ENCODE measurements at regions not wholly inside any gene's neighbourhood (a gene's known extent, or its start where the extent isn't known, plus 50 kb on each side); places are given as distances from the start of the nearest gene placed in this dataset.
A peak's percentile ranks its signal among the peaks of the same experiment; 100 is the strongest.
"Not testable (repeated sequence)": the region's sequence is repeated elsewhere in the genome, so short reads cannot be mapped to it uniquely, and the experiment has no call there.

- Histone ChIP-seq H3K9me3 (ENCODE audit: control insufficient read depth in 5 of 5, low read length in 5 of 5) (peaks cover 2 to 30% (median 21%) of the 10 kb centered on the region in 5 donors), H3K27ac (ENCODE audit: low read depth, low read length) (no peak overlapping the region), H3K9ac (ENCODE audit: low read length in 5 of 5) (no peak overlapping the region), H3K4me1 (ENCODE audit: control insufficient read depth in 5 of 5, insufficient read depth in 5 of 5, low read length in 5 of 5) (no peaks in the 10 kb centered on the region), H3K4me3 (ENCODE audit: low read depth in 1 of 5, low read length in 5 of 5) (peak overlapping the region in 2 of 5 donors; percentile 0 to 2), H3K36me3 (ENCODE audit: control insufficient read depth in 5 of 5, insufficient read depth in 5 of 5, low read length in 5 of 5) (no peaks in the 10 kb centered on the region), H3K27me3 (ENCODE audit: control insufficient read depth in 5 of 5, insufficient read depth in 4 of 5, low read length in 5 of 5) (no peaks in the 10 kb centered on the region)
Observed at GRCh38 chr15:20340331-20340811, 201.2 kb downstream of the GOLGA6L6 start.

GRCh38 chr15:20339086-20339791, 202.4 kb downstream of the GOLGA6L6 start:
- not testable (repeated sequence) for H3K4me3 ChIP-seq (ENCODE audit: low read depth in 1 of 5, low read length in 5 of 5)

GRCh38 chr15:20338671-20339070, 202.9 kb downstream of the GOLGA6L6 start:
- not testable (repeated sequence) for H3K9ac ChIP-seq (ENCODE audit: low read length in 5 of 5); H3K27ac ChIP-seq (ENCODE audit: low read depth, low read length); H3K4me3 ChIP-seq (ENCODE audit: low read depth in 1 of 5, low read length in 5 of 5); H3K4me1 ChIP-seq (ENCODE audit: control insufficient read depth in 5 of 5, insufficient read depth in 5 of 5, low read length in 5 of 5); H3K36me3 ChIP-seq (ENCODE audit: control insufficient read depth in 5 of 5, insufficient read depth in 5 of 5, low read length in 5 of 5); H3K27me3 ChIP-seq (ENCODE audit: control insufficient read depth in 5 of 5, insufficient read depth in 4 of 5, low read length in 5 of 5)
- H3K9me3 ChIP-seq (ENCODE audit: control insufficient read depth in 5 of 5, low read length in 5 of 5), result peaks cover 2 to 30% (median 21%) of the 10 kb centered on the region in 5 donors

More at GRCh38 chr15:20339086-20339791, 202.4 kb downstream of the GOLGA6L6 start:
- H3K27me3 ChIP-seq (ENCODE audit: control insufficient read depth in 5 of 5, insufficient read depth in 4 of 5, low read length in 5 of 5); H3K27ac ChIP-seq (ENCODE audit: low read depth, low read length); H3K36me3 ChIP-seq (ENCODE audit: control insufficient read depth in 5 of 5, insufficient read depth in 5 of 5, low read length in 5 of 5); H3K9ac ChIP-seq (ENCODE audit: low read length in 5 of 5); H3K4me1 ChIP-seq (ENCODE audit: control insufficient read depth in 5 of 5, insufficient read depth in 5 of 5, low read length in 5 of 5): not testable (repeated sequence)
- H3K9me3 ChIP-seq (ENCODE audit: control insufficient read depth in 5 of 5, low read length in 5 of 5), result peaks cover 2 to 30% (median 21%) of the 10 kb centered on the region in 5 donors

GRCh38 chr15:20337238-20337637, 204.4 kb downstream of the GOLGA6L6 start:
- H3K36me3 ChIP-seq (ENCODE audit: control insufficient read depth in 5 of 5, insufficient read depth in 5 of 5, low read length in 5 of 5); H3K4me3 ChIP-seq (ENCODE audit: low read depth in 1 of 5, low read length in 5 of 5); H3K4me1 ChIP-seq (ENCODE audit: control insufficient read depth in 5 of 5, insufficient read depth in 5 of 5, low read length in 5 of 5); H3K27ac ChIP-seq (ENCODE audit: low read depth, low read length); H3K9ac ChIP-seq (ENCODE audit: low read length in 5 of 5); H3K27me3 ChIP-seq (ENCODE audit: control insufficient read depth in 5 of 5, insufficient read depth in 4 of 5, low read length in 5 of 5): not testable (repeated sequence)
- H3K9me3 ChIP-seq (ENCODE audit: control insufficient read depth in 5 of 5, low read length in 5 of 5), result peaks cover 2 to 28% (median 19%) of the 10 kb centered on the region in 5 donors

GRCh38 chr15:20334451-20334850, 207.1 kb downstream of the GOLGA6L6 start:
- H3K9me3 ChIP-seq (ENCODE audit: control insufficient read depth in 5 of 5, low read length in 5 of 5); H3K27me3 ChIP-seq (ENCODE audit: control insufficient read depth in 5 of 5, insufficient read depth in 4 of 5, low read length in 5 of 5); H3K27ac ChIP-seq (ENCODE audit: low read depth, low read length); H3K4me3 ChIP-seq (ENCODE audit: low read depth in 1 of 5, low read length in 5 of 5); H3K36me3 ChIP-seq (ENCODE audit: control insufficient read depth in 5 of 5, insufficient read depth in 5 of 5, low read length in 5 of 5); H3K9ac ChIP-seq (ENCODE audit: low read length in 5 of 5); H3K4me1 ChIP-seq (ENCODE audit: control insufficient read depth in 5 of 5, insufficient read depth in 5 of 5, low read length in 5 of 5): not testable (repeated sequence)

- H3K27ac ChIP-seq (ENCODE audit: low read depth, low read length); H3K9me3 ChIP-seq (ENCODE audit: control insufficient read depth in 5 of 5, low read length in 5 of 5); H3K27me3 ChIP-seq (ENCODE audit: control insufficient read depth in 5 of 5, insufficient read depth in 4 of 5, low read length in 5 of 5); H3K4me1 ChIP-seq (ENCODE audit: control insufficient read depth in 5 of 5, insufficient read depth in 5 of 5, low read length in 5 of 5); H3K9ac ChIP-seq (ENCODE audit: low read length in 5 of 5); H3K36me3 ChIP-seq (ENCODE audit: control insufficient read depth in 5 of 5, insufficient read depth in 5 of 5, low read length in 5 of 5); H3K4me3 ChIP-seq (ENCODE audit: low read depth in 1 of 5, low read length in 5 of 5): not testable (repeated sequence)
Observed at GRCh38 chr15:20325751-20326150, 215.8 kb downstream of the GOLGA6L6 start.

- H3K4me3 ChIP-seq (ENCODE audit: low read depth in 1 of 5, low read length in 5 of 5); H3K9me3 ChIP-seq (ENCODE audit: control insufficient read depth in 5 of 5, low read length in 5 of 5); H3K9ac ChIP-seq (ENCODE audit: low read length in 5 of 5); H3K4me1 ChIP-seq (ENCODE audit: control insufficient read depth in 5 of 5, insufficient read depth in 5 of 5, low read length in 5 of 5); H3K36me3 ChIP-seq (ENCODE audit: control insufficient read depth in 5 of 5, insufficient read depth in 5 of 5, low read length in 5 of 5); H3K27me3 ChIP-seq (ENCODE audit: control insufficient read depth in 5 of 5, insufficient read depth in 4 of 5, low read length in 5 of 5); H3K27ac ChIP-seq (ENCODE audit: low read depth, low read length): not testable (repeated sequence)
Observed at GRCh38 chr15:20317132-20317531, 224.5 kb downstream of the GOLGA6L6 start.

- not testable (repeated sequence) for H3K4me1 ChIP-seq (ENCODE audit: control insufficient read depth in 5 of 5, insufficient read depth in 5 of 5, low read length in 5 of 5); H3K36me3 ChIP-seq (ENCODE audit: control insufficient read depth in 5 of 5, insufficient read depth in 5 of 5, low read length in 5 of 5); H3K9ac ChIP-seq (ENCODE audit: low read length in 5 of 5); H3K27ac ChIP-seq (ENCODE audit: low read depth, low read length); H3K4me3 ChIP-seq (ENCODE audit: low read depth in 1 of 5, low read length in 5 of 5); H3K27me3 ChIP-seq (ENCODE audit: control insufficient read depth in 5 of 5, insufficient read depth in 4 of 5, low read length in 5 of 5); H3K9me3 ChIP-seq (ENCODE audit: control insufficient read depth in 5 of 5, low read length in 5 of 5)
Observed at GRCh38 chr15:20311014-20311680, 230.5 kb downstream of the GOLGA6L6 start.

- H3K27me3 ChIP-seq (ENCODE audit: control insufficient read depth in 5 of 5, insufficient read depth in 4 of 5, low read length in 5 of 5), result no peaks in the 10 kb centered on the region
- H3K27ac ChIP-seq (ENCODE audit: low read depth, low read length), result no peak overlapping the region
- no peak overlapping the region for H3K9ac ChIP-seq (ENCODE audit: low read length in 5 of 5)
- no peak overlapping the region for H3K4me3 ChIP-seq (ENCODE audit: low read depth in 1 of 5, low read length in 5 of 5)
- no peaks in the 10 kb centered on the region for H3K36me3 ChIP-seq (ENCODE audit: control insufficient read depth in 5 of 5, insufficient read depth in 5 of 5, low read length in 5 of 5)
- H3K9me3 ChIP-seq (ENCODE audit: control insufficient read depth in 5 of 5, low read length in 5 of 5), result peaks cover 0 to 3% (median 0%) of the 10 kb centered on the region in 5 donors
- H3K4me1 ChIP-seq (ENCODE audit: control insufficient read depth in 5 of 5, insufficient read depth in 5 of 5, low read length in 5 of 5), result no peaks in the 10 kb centered on the region
Observed at GRCh38 chr15:20310603-20311002, 231.0 kb downstream of the GOLGA6L6 start.

- not testable (repeated sequence) for H3K27ac ChIP-seq (ENCODE audit: low read depth, low read length); H3K27me3 ChIP-seq (ENCODE audit: control insufficient read depth in 5 of 5, insufficient read depth in 4 of 5, low read length in 5 of 5); H3K36me3 ChIP-seq (ENCODE audit: control insufficient read depth in 5 of 5, insufficient read depth in 5 of 5, low read length in 5 of 5); H3K4me1 ChIP-seq (ENCODE audit: control insufficient read depth in 5 of 5, insufficient read depth in 5 of 5, low read length in 5 of 5); H3K9me3 ChIP-seq (ENCODE audit: control insufficient read depth in 5 of 5, low read length in 5 of 5); H3K9ac ChIP-seq (ENCODE audit: low read length in 5 of 5); H3K4me3 ChIP-seq (ENCODE audit: low read depth in 1 of 5, low read length in 5 of 5)
Observed at GRCh38 chr15:20309966-20310365, 231.6 kb downstream of the GOLGA6L6 start.
